ENCODE measurements at regions not wholly inside any gene's neighbourhood (a gene's known extent, or its start where the extent isn't known, plus 50 kb on each side); places are given as distances from the start of the nearest gene placed in this dataset.
"Not testable (repeated sequence)": the region's sequence is repeated elsewhere in the genome, so short reads cannot be mapped to it uniquely, and the experiment has no call there.

DNA sequence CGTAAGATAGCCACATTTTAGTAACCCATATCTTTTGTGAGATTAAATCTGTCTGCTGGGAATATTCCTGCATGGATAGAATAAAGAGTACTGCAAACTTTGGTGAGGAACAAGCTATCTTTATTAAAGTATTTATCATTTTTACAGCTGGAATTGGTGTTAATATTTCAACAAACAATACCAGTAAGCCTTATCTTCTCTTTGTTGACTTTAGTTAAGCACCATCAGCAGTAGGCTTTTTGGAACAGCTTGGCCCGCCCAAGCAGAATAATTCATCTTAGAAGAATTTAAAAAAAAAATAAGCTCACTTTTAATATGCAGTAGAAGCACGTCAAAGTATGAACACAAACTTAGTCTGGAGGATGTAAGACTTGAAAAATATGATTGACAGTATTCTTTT, 917.8 kb upstream of the ADGRB3 start:
- in situ Hi-C loops (cut with HindIII; ENCODE audit: low sequenced_read_pairs) = no loop called here
- TF ChIP-seq, protein P1, sequence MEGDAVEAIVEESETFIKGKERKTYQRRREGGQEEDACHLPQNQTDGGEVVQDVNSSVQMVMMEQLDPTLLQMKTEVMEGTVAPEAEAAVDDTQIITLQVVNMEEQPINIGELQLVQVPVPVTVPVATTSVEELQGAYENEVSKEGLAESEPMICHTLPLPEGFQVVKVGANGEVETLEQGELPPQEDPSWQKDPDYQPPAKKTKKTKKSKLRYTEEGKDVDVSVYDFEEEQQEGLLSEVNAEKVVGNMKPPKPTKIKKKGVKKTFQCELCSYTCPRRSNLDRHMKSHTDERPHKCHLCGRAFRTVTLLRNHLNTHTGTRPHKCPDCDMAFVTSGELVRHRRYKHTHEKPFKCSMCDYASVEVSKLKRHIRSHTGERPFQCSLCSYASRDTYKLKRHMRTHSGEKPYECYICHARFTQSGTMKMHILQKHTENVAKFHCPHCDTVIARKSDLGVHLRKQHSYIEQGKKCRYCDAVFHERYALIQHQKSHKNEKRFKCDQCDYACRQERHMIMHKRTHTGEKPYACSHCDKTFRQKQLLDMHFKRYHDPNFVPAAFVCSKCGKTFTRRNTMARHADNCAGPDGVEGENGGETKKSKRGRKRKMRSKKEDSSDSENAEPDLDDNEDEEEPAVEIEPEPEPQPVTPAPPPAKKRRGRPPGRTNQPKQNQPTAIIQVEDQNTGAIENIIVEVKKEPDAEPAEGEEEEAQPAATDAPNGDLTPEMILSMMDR (IDR thresholded peaks at IDR 0.05; ENCODE audit: low read depth, low read length) = no peak
- no peak overlapping the region for H3K4me3 ChIP-seq (ENCODE audit: low read depth, low read length)
- peak; percentile 62 for DNase-seq (ENCODE audit: low read depth, low spot score)

DNA sequence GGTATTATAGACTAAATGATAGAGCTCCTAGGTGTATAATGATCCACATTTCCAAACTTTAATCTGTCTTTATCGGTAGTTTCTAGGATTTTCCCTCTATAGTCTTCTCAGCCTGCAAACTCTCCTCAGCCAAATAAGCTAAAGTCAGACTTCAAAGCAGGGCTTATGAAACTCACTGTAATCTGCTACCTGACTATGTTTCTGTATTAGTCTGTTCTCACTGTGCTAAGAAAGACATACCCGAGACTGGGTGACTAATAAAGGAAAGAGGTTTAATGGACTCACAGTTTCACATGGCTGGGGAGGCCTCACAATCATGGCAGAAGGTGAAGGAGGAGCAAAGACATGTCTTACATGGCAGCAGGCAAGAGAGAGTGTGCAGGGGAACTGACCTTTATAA, 928.7 kb upstream of the ADGRB3 start:
- H3K4me3 ChIP-seq (ENCODE audit: low read depth, low read length) = no peak overlapping the region
- DNase-seq (ENCODE audit: low read depth, low spot score) = no peak
- in situ Hi-C loops (cut with HindIII; ENCODE audit: low sequenced_read_pairs) = no loop called here
- TF ChIP-seq, protein P1 (IDR thresholded peaks at IDR 0.05; ENCODE audit: low read depth, low read length) = no peak

DNA sequence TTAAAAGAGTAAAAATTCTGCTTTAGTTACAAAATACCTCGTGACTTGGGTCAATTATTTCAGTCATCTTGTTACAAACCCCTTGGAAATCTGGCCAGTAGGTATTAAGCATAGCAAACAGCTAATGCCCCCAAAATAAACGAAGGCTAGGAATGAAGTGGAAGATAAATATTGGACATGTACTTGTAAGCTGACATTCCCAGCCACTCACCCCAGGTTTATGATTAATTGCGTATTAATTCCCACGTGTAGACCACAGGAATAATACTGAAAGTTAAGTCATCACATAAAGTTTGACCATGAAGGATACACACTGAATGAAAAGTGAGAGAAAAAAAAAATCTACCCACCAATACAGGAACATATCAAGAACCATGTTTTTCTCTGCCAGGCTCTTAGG, 936.5 kb upstream of the ADGRB3 start:
- no peak overlapping the region for H3K4me3 ChIP-seq (ENCODE audit: low read depth, low read length)
- no peak for DNase-seq (ENCODE audit: low read depth, low spot score)
- in situ Hi-C loops (cut with HindIII; ENCODE audit: low sequenced_read_pairs) = no loop called here
- TF ChIP-seq, protein P1 (IDR thresholded peaks at IDR 0.05; ENCODE audit: low read depth, low read length) = no peak

DNA sequence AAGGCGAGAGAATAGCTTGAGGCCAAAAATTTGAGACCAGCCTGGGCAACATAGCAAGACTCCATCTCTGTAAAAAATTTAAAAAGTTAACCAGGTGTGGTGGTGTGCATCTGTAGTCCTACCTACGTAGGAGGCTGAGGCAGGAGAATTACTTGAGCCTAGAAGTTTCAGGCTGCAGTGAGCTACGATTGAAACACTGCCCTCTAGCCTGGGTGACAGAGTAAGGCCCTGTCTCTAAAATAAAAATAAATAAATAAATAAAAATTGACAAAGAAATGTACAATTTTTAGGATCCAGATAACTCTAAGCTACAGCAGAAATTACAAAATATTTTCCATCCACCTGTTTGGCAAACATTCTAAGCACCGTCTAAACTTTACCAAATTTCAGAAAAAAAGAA, 941.0 kb upstream of the ADGRB3 start:
- in situ Hi-C loops (cut with HindIII; ENCODE audit: low sequenced_read_pairs) = no loop called here
- DNase-seq (ENCODE audit: low read depth, low spot score) = no peak
- TF ChIP-seq, protein P1 (IDR thresholded peaks at IDR 0.05; ENCODE audit: low read depth, low read length) = no peak
- no peak overlapping the region for H3K4me3 ChIP-seq (ENCODE audit: low read depth, low read length)

DNA sequence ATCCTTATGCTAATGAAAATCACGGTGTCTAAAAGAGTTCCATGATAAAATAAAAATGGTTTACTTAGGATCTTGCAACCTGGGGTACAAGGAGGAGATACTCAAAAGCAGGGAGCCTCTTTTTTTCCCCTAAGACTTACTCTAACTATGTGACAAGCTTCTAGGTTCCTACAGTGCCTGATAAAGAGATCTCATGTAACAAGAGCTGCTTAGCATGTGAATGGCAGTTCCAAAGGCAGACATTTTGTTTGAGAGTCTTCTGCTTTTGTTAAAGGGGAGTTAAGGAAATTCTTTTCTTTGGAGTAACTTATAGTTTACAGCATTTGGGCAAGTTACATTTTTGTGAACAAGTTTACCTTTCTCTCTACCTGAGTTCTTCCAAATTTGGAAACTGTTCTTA, 945.8 kb upstream of the ADGRB3 start:
- no peak overlapping the region for H3K4me3 ChIP-seq (ENCODE audit: low read depth, low read length)
- DNase-seq (ENCODE audit: low read depth, low spot score) = no peak
- TF ChIP-seq, protein P1 (IDR thresholded peaks at IDR 0.05; ENCODE audit: low read depth, low read length) = no peak
- in situ Hi-C loops (cut with HindIII; ENCODE audit: low sequenced_read_pairs) = no loop called here

DNA sequence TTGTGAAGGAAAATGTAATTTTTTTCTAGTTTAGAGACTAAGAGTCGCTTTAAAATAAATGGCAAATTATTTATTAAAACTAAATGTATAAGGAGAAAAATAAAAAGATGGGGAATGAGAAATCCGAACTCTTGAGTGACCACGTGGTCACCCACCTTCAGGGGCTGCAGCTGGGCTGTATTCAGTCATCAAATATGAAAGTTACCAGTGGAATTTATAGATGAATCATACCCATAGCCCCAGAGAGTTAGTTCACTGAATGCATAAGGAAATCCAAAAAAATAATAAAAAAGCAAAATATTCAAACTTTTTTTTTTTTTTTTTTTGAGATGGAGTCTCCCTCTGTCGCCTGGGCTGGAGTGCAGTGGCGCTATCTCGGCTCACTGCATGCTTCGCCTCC, 947.7 kb upstream of the ADGRB3 start:
- no peak overlapping the region for H3K4me3 ChIP-seq (ENCODE audit: low read depth, low read length)
- in situ Hi-C loops (cut with HindIII; ENCODE audit: low sequenced_read_pairs) = no loop called here
- DNase-seq (ENCODE audit: low read depth, low spot score) = peak; percentile 12
- TF ChIP-seq, protein P1 (IDR thresholded peaks at IDR 0.05; ENCODE audit: low read depth, low read length) = no peak

DNA sequence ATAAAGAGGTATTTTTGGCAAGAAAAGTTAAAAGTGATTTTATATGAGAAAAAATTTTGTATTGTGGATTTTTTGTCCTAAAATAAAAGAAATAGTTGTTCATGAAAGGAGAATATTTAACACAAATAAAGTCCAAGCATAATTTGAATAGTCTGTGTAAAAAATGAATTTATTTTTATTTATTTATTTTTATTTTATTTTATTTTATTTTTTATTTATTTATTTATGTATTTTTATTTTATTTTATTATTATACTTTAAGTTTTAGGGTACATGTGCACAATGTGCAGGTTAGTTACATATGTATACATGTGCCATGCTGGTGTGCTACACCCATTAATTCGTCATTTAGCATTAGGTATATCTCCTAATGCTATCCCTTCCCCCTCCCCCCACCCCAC, 948.9 kb upstream of the ADGRB3 start:
- H3K4me3 ChIP-seq (ENCODE audit: low read depth, low read length); in situ Hi-C loops (cut with HindIII; ENCODE audit: low sequenced_read_pairs); DNase-seq (ENCODE audit: low read depth, low spot score): not testable (repeated sequence)

All from astrocyte of the spinal cord (primary cell).